SK-N-SH (cell line): ENCODE measurements at regions not wholly inside any gene's neighbourhood (a gene's known extent, or its start where the extent isn't known, plus 50 kb on each side); places are given as distances from the start of the nearest gene placed in this dataset.

Experiments used
- CTCF ChIA-PET: fragments of 300-600, 350-600 bp; formaldehyde crosslinking; extraction: SDS; loops from one replicate; lab custom pipeline; 2021; lab: Yijun Ruan, JAX
- POLR2A ChIA-PET: fragments of 350-600 bp; sonication (Branson Sonifier 250); formaldehyde crosslinking; extraction: SDS; loops from one replicate; lab custom pipeline; 2020; ENCODE audit warnings: antibody characterized with exemption, inconsistent platforms; lab: Yijun Ruan, JAX
- DNase-seq: peaks from one replicate; pipeline ENCODE4 v3.0.0; 2012
- H2AFZ ChIP-seq: fragments of 200-600 bp; sonication (generic); 2 replicates; pipeline ENCODE4 v1.8.1; 2016; ENCODE audit warnings: antibody characterized with exemption, mild to moderate bottlenecking, low read depth
- H3F3A ChIP-seq: fragments of 200-600 bp; sonication (generic); replicated peaks from 2 replicates; pipeline ENCODE3; 2016; ENCODE audit warnings: antibody characterized with exemption, mild to moderate bottlenecking; ENCODE audit not compliant: insufficient read depth
- H3K27ac ChIP-seq, 2 experiments: fragments of 200-500 bp in 1 of 2; fragments of 200-600 bp in 1 of 2; sonication (Bioruptor generic) in 1 of 2; sonication (generic), shearing (Covaris generic) in 1 of 2; 2 replicates each; pipeline versions ENCODE4 v1.5.1 to v1.6.1; 2014 to 2016; ENCODE audit warnings: low read depth in 2 of 2, inconsistent platforms in 1 of 2, low read length in 1 of 2, mild to moderate bottlenecking in 1 of 2, mixed read lengths in 1 of 2
- H3K27me3 ChIP-seq: fragments of 200-600 bp; sonication (generic), shearing (Covaris generic); 2 replicates; pipeline ENCODE4 v1.6.1; 2016; ENCODE audit warnings: mixed run types; ENCODE audit not compliant: insufficient read depth
- H3K36me3 ChIP-seq, 2 experiments: fragments of 200-500 bp in 1 of 2; fragments of 200-600 bp in 1 of 2; sonication (Bioruptor generic) in 1 of 2; sonication (generic) in 1 of 2; replicated peaks in 1 of 2; 2 replicates each; pipeline versions ENCODE3 to v1.5.1; 2014 to 2016; ENCODE audit warnings: low read length in 1 of 2, mild to moderate bottlenecking in 1 of 2; ENCODE audit not compliant: insufficient read depth in 2 of 2, control insufficient read depth in 1 of 2
- H3K4me1 ChIP-seq, 2 experiments: fragments of 200-500 bp in 1 of 2; fragments of 200-600 bp in 1 of 2; sonication (Bioruptor generic) in 1 of 2; sonication (generic), shearing (Covaris generic) in 1 of 2; 2 replicates each; pipeline versions ENCODE4 v1.5.1 to v1.6.1; 2014 to 2016; ENCODE audit warnings: low read depth in 1 of 2, low read length in 1 of 2, mixed run types in 1 of 2; ENCODE audit not compliant: insufficient read depth in 2 of 2, control insufficient read depth in 1 of 2
- H3K4me2 ChIP-seq: fragments of 200-600 bp; sonication (generic), shearing (Covaris generic); 2 replicates; pipeline ENCODE4 v1.6.1; 2017; ENCODE audit warnings: mixed run types
- H3K4me3 ChIP-seq, 2 experiments: fragments of 200-500 bp in 1 of 2; fragments of 200-600 bp in 1 of 2; sonication (Bioruptor generic) in 1 of 2; sonication (generic), shearing (Covaris generic) in 1 of 2; 2 replicates each; pipeline versions ENCODE4 v1.5.1 to v1.8.1; 2014 to 2016; ENCODE audit warnings: low read depth in 2 of 2, inconsistent platforms in 1 of 2, low read length in 1 of 2, mild to moderate bottlenecking in 1 of 2, mixed read lengths in 1 of 2, moderate library complexity in 1 of 2
- H3K79me2 ChIP-seq: fragments of 200-600 bp; sonication (generic); 2 replicates; pipeline ENCODE4 v1.8.1; 2017; ENCODE audit warnings: mild to moderate bottlenecking; ENCODE audit not compliant: insufficient read depth
- H3K9ac ChIP-seq: fragments of 200-600 bp; sonication (generic); 2 replicates; pipeline ENCODE4 v1.6.1; 2017; ENCODE audit warnings: mixed run types
- H3K9me2 ChIP-seq: fragments of 200-600 bp; sonication (generic); 2 replicates; pipeline ENCODE4 v1.6.1; 2017; ENCODE audit warnings: mixed run types
- H3K9me3 ChIP-seq: fragments of 200-600 bp; sonication (generic); 2 replicates; pipeline ENCODE4 v1.6.1; 2017; ENCODE audit warnings: mixed run types, mild to moderate bottlenecking, moderate library complexity
- H4K20me1 ChIP-seq: fragments of 200-600 bp; sonication (generic); 2 replicates; pipeline ENCODE4 v1.6.1; 2017; ENCODE audit warnings: mild to moderate bottlenecking, mixed run types; ENCODE audit not compliant: insufficient read depth
- FOSL2 ChIP-seq: IDR thresholded peaks from 2 replicates; pipeline ENCODE4 v1.4.0; 2012; ENCODE audit warnings: low read depth, mild to moderate bottlenecking, moderate library complexity, borderline replicate concordance
- FOXJ3 ChIP-seq: sonication (generic); formaldehyde crosslinking; IDR thresholded peaks from 2 replicates; pipeline ENCODE4 v1.5.1; 2020; ENCODE audit warnings: mild to moderate bottlenecking, missing genetic modification reagents
- FOXM1 ChIP-seq: IDR thresholded peaks from 2 replicates; pipeline ENCODE4 v1.4.0; 2012; ENCODE audit warnings: low read depth, mild to moderate bottlenecking
- JUND ChIP-seq: IDR thresholded peaks from 2 replicates; pipeline ENCODE4 v1.4.0; 2012
- MAX ChIP-seq: IDR thresholded peaks from 2 replicates; pipeline ENCODE4 v1.4.0; 2012; ENCODE audit warnings: low read depth
- MXI1 ChIP-seq: IDR thresholded peaks from 2 replicates; pipeline ENCODE4 v1.6.1; 2012; ENCODE audit warnings: mild to moderate bottlenecking, low read depth, low read length, improper control_type of control experiment
- PBX3 ChIP-seq: IDR thresholded peaks from 2 replicates; pipeline ENCODE4; 2012
- RAD21 ChIP-seq: IDR thresholded peaks from 2 replicates; pipeline ENCODE4 v1.6.1; 2012; ENCODE audit warnings: mild to moderate bottlenecking, low read length
- RCOR1 ChIP-seq: fragments of 150-350 bp; IDR thresholded peaks from 2 replicates; pipeline ENCODE4 v1.6.1; 2017; ENCODE audit warnings: antibody characterized with exemption, low read length
- RFX5 ChIP-seq: IDR thresholded peaks from 2 replicates; pipeline ENCODE4 v1.6.1; 2012; ENCODE audit warnings: mild to moderate bottlenecking, improper control_type of control experiment, low read length
- SIN3A ChIP-seq: IDR thresholded peaks from 2 replicates; pipeline ENCODE4 v1.6.1; 2012; ENCODE audit warnings: low read depth, mild to moderate bottlenecking, low read length, moderate library complexity, borderline replicate concordance
- USF2 ChIP-seq: fragments of 150-350 bp; IDR thresholded peaks from 2 replicates; pipeline ENCODE4 v1.6.1; 2017; ENCODE audit warnings: antibody characterized with exemption, low read length, low read depth, borderline replicate concordance
- YY1 ChIP-seq: IDR thresholded peaks from 2 replicates; pipeline ENCODE4 v1.4.0; 2012; ENCODE audit warnings: low read depth, mild to moderate bottlenecking
- WGBS: methylation state at CpG from one replicate; pipeline ENCODE4 v1.1.6; 2017; ENCODE audit warnings: low lambda C conversion rate; 5-methylcytosine and 5-hydroxymethylcytosine counted together
- TF ChIP-seq, protein P1 (sequence below): IDR thresholded peaks from 2 replicates; pipeline ENCODE4 v1.4.0; 2012; ENCODE audit warnings: low read depth, borderline replicate concordance

DNA sequence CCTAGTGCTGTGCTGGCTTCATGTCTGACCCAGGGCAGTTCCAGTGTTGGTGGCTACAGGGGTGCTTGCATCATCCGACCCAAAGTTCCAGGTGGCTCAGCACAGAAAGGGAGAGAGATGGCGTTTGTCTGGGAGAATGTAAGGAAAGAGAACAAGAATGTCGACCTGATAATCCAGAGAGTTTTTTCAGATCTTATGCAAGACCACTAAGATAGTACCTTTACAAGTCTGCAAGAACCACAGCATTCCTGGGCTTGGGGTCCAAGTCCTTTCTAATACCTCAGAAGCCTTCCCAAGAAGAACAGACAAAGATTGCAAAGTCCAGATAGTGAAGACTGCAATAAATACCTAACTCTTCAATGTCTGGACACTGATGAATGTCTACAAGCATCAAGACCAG lies 363.0 kb upstream of the TOM1L1 start:
- no peaks in the 10 kb centered on the region for H3K36me3 ChIP-seq
- no peak for TF ChIP-seq MAX
- no peak for TF ChIP-seq FOXJ3
- TF ChIP-seq, protein P1, sequence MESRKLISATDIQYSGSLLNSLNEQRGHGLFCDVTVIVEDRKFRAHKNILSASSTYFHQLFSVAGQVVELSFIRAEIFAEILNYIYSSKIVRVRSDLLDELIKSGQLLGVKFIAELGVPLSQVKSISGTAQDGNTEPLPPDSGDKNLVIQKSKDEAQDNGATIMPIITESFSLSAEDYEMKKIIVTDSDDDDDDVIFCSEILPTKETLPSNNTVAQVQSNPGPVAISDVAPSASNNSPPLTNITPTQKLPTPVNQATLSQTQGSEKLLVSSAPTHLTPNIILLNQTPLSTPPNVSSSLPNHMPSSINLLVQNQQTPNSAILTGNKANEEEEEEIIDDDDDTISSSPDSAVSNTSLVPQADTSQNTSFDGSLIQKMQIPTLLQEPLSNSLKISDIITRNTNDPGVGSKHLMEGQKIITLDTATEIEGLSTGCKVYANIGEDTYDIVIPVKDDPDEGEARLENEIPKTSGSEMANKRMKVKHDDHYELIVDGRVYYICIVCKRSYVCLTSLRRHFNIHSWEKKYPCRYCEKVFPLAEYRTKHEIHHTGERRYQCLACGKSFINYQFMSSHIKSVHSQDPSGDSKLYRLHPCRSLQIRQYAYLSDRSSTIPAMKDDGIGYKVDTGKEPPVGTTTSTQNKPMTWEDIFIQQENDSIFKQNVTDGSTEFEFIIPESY = no peak
- TF ChIP-seq MXI1 = no peak
- no peak for TF ChIP-seq YY1
- TF ChIP-seq RFX5 = no peak
- TF ChIP-seq RCOR1 = no peak
- no peak for TF ChIP-seq PBX3
- no peak for TF ChIP-seq FOSL2
- TF ChIP-seq JUND = no peak
- TF ChIP-seq USF2 = no peak
- no peak for TF ChIP-seq SIN3A
- TF ChIP-seq FOXM1 = no peak
- TF ChIP-seq, all 33 proteins: peak for 0
- ChIA-PET POLR2A (no interaction called here), CTCF (no interaction called here)
- Histone ChIP-seq H3K79me2 (no peaks in the 10 kb centered on the region), H3K4me1 (no peaks in the 10 kb centered on the region), H2AFZ (no peak overlapping the region), H3K27ac (no peak overlapping the region), H3K9me3 (peaks cover 17% of the 10 kb centered on the region; the same call in 1 of the 2 replicates), H3K4me2 (no peak overlapping the region), H3K9ac (no peak overlapping the region), H3F3A (no peaks in the 10 kb centered on the region), H3K27me3 (no peaks in the 10 kb centered on the region), H4K20me1 (no peaks in the 10 kb centered on the region), H3K9me2 (0 out of 2 replicates have a peak, but pooled peaks cover 4% of the 10 kb centered on the region), H3K4me3 (no peak overlapping the region)
- 6% methylated on average over 3 of the region's 3 CpGs for WGBS
- no peak for DNase-seq

DNA sequence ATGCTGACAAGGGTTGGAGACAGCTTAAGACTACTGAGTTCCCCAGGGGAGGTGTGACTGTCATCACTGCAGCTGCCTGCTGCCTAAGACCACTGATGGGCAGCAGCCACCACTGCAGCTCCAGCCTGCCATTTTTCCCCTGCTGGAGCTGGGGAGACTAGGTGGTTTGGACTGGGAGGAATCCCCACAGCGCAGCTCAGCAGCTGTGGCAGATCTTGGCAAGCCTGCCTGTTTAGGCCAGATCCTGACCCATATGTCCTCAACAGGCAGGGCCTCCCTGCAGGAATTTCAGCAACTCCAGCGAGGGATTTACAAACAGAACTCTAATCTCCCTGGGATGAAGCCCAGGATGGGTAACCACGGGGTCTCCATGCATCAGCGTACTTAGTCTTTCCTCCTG lies 356.4 kb upstream of the TOM1L1 start:
- Histone ChIP-seq H3K9me2 (peaks cover 4% of the 10 kb centered on the region; the same call in 1 of the 2 replicates), H4K20me1 (no peaks in the 10 kb centered on the region), H2AFZ (no peak overlapping the region), H3K9me3 (peaks cover 25% of the 10 kb centered on the region; the same call in 1 of the 2 replicates), H3F3A (no peaks in the 10 kb centered on the region), H3K36me3 (no peaks in the 10 kb centered on the region), H3K9ac (no peak overlapping the region), H3K4me3 (no peak overlapping the region), H3K79me2 (no peaks in the 10 kb centered on the region), H3K4me2 (no peak overlapping the region), H3K4me1 (no peaks in the 10 kb centered on the region), H3K27ac (no peak overlapping the region), H3K27me3 (no peaks in the 10 kb centered on the region)
- ChIA-PET POLR2A (no interaction called here), CTCF (interaction anchor here (0.6 to 0.9 kb wide), 2 partner anchors 9 to 357 kb away, joined by 3 read pairs; no protein-coding TSS in a partner anchor)
- 30% methylated on average over 2 of the region's 4 CpGs for WGBS
- DNase-seq = peak; percentile 8
- no peak for TF ChIP-seq SIN3A
- TF ChIP-seq RAD21 = 0 out of 2 replicates have a peak, but pooled peaks have one; percentile 5
